SK-N-MC (cell line): ENCODE measurements at regions not wholly inside any gene's neighbourhood (a gene's known extent, or its start where the extent isn't known, plus 50 kb on each side); places are given as distances from the start of the nearest gene placed in this dataset.
A peak's percentile ranks its signal among the peaks of the same experiment; 100 is the strongest.

Source experiments
- DNase-seq: peaks from one replicate; pipeline ENCODE4 v3.0.0-alpha.2; 2011; ENCODE audit warnings: low read depth, low spot score
- H3K27ac ChIP-seq: fragments of 200-600 bp; sonication (generic); 2 replicates; pipeline ENCODE4 v1.5.1; 2016; ENCODE audit warnings: mixed run types
- H3K36me3 ChIP-seq: fragments of 200-600 bp; sonication (generic); 2 replicates; pipeline ENCODE4 v1.6.1; 2017; ENCODE audit warnings: antibody characterized with exemption, low read length, mixed read lengths; ENCODE audit not compliant: insufficient read depth
- H3K4me3 ChIP-seq: fragments of 200-600 bp; sonication (generic); 2 replicates; pipeline ENCODE4 v1.5.1; 2016
- H3K9ac ChIP-seq: fragments of 200-600 bp; sonication (generic); 2 replicates; pipeline ENCODE4 v1.8.0; 2017; ENCODE audit warnings: mixed run types, mixed read lengths; ENCODE audit not compliant: insufficient read length
- H3K9me3 ChIP-seq: fragments of 200-600 bp; sonication (generic); 2 replicates; pipeline ENCODE4 v1.6.1; 2017; ENCODE audit warnings: low read depth, mild to moderate bottlenecking, antibody characterized with exemption, low read length, moderate library complexity, mixed read lengths
- EZH2 ChIP-seq: fragments of 200-600 bp; sonication (generic); IDR thresholded peaks from one replicate; pipeline ENCODE4 v1.6.1; 2017; ENCODE audit warnings: antibody characterized with exemption
- FOXP2 ChIP-seq: optimal IDR thresholded peaks from 2 replicates; pipeline ENCODE3; 2011; ENCODE audit warnings: mild to moderate bottlenecking, moderate library complexity; ENCODE audit not compliant: insufficient read depth; ENCODE audit errors: extremely low read length, control extremely low read depth
- POLR2AphosphoS5 ChIP-seq: IDR thresholded peaks from 2 replicates; pipeline ENCODE4 v1.6.1; 2012; ENCODE audit warnings: mild to moderate bottlenecking, low read depth, low read length, borderline replicate concordance

DNA sequence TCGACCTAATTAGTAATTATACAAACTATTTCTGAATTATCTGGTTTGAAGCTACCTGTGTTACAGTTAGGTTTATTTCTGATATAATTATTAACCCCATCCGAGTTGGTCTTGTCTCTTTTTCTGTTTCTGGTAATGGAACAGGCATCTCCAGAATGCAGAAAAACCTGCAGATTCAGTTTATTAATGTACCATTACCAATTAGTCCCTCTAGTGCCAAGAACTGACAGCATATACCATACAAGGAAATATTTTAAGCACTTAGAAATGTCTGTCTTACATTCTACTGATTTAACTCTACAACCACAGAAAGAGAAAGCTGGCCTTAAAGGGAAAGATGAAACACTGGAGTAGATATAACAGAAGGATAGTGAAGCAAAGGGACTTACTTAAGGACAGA is 570.6 kb downstream of the CENPC start:
- no peak overlapping the region for H3K4me3 ChIP-seq
- no peak for DNase-seq
- H3K9ac ChIP-seq: no peak overlapping the region
- H3K36me3 ChIP-seq: no peaks in the 10 kb centered on the region
- TF ChIP-seq FOXP2 (no peak), POLR2AphosphoS5 (no peak), EZH2 (no peak)
- no peak overlapping the region for H3K27ac ChIP-seq
- no peaks in the 10 kb centered on the region for H3K9me3 ChIP-seq

DNA sequence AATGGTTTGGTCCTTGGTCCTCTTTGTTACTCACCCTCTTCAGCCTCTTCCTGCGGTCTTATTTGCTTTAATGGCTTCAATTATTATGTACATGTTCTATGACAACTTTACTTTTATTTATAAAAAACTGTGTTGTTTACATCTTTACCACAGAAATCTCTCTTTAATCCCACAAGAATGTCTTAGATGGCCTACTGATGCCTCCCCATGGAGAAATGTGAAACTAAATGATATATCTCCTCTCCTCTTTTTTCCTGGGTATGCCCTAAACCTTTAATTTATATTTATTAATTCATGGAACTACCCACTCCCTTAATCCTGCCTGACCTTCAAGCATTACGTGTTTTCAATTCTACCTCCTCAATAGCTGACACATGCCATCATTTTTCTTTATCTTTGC is 573.2 kb downstream of the CENPC start:
- Histone ChIP-seq H3K36me3 (no peaks in the 10 kb centered on the region), H3K9ac (no peak overlapping the region), H3K27ac (no peak overlapping the region), H3K9me3 (no peaks in the 10 kb centered on the region), H3K4me3 (no peak overlapping the region)
- no peak for TF ChIP-seq POLR2AphosphoS5
- no peak for TF ChIP-seq EZH2
- no peak for TF ChIP-seq FOXP2
- DNase-seq: no peak

DNA sequence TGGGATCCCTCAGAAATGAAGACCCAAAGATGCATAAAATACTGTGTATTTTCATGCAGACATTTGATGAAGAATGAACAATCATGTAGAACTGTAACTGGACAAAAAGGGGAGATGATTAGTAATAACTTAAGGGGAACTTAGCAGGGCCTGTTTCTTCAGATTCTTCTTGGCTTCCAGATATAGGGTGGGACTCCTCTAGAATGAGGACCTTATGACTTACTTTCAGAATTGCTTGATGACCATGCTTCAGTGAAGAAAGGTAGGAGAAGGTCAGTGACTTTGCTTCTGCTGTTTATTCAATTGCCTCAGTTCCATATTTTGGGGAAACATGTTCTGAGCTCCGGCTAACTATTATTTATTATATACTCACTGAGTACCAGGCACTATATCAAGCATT is 580.8 kb downstream of the CENPC start:
- TF ChIP-seq EZH2 (no peak), FOXP2 (no peak), POLR2AphosphoS5 (no peak)
- Histone ChIP-seq H3K27ac (no peak overlapping the region), H3K9ac (no peak overlapping the region)

DNA sequence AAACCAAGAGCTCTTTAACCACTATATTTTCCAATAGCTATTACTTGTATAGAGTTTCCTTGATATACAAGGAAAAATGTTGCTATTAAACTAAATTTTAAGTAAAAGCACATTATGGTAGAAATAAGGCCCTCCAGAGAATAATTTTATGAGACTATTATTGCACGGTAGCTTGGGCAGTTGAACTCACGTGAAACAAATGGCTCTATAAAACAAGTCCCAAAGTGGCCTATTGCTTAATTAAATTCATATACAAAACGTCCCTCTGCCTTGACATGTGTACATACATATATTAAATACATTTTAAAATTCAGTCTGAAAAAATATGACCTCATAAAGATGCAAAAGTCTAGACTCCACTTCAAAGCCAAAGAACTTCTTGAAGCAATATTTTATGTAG is 582.2 kb downstream of the CENPC start:
- no peak overlapping the region for H3K9ac ChIP-seq
- peak overlapping the region; percentile 69 for H3K27ac ChIP-seq
- TF ChIP-seq POLR2AphosphoS5 (no peak), FOXP2 (no peak), EZH2 (no peak)
- no peaks in the 10 kb centered on the region for H3K36me3 ChIP-seq
- DNase-seq: no peak
- H3K4me3 ChIP-seq: no peak overlapping the region
- H3K9me3 ChIP-seq: no peaks in the 10 kb centered on the region

More for the DNA sequence above, 580.8 kb downstream of the CENPC start:
- no peak overlapping the region for H3K4me3 ChIP-seq
- H3K36me3 ChIP-seq: no peaks in the 10 kb centered on the region
- no peak for DNase-seq
- no peaks in the 10 kb centered on the region for H3K9me3 ChIP-seq

DNA sequence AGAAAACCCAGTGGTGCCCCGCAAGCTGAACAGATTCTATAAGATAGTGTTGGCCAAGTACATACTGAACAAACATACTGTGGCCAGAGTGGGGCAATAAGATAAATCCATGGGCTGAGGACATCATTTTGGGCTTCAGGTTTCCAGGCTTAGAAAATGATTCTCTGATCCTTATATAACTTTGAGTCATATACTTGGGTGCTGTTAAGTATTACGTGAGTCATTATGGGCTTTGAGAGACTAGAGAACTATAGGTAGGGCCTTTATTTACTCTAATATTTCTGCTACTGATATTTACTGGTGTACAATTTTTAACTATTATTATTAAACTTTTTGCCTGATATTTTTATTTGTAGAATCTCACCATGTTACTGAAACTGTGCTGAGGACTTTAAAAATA is 586.1 kb downstream of the CENPC start:
- Histone ChIP-seq H3K9ac (no peak overlapping the region), H3K9me3 (no peaks in the 10 kb centered on the region), H3K4me3 (no peak overlapping the region), H3K27ac (no peak overlapping the region), H3K36me3 (no peaks in the 10 kb centered on the region)
- TF ChIP-seq EZH2 (no peak), FOXP2 (no peak), POLR2AphosphoS5 (no peak)
- DNase-seq: no peak

DNA sequence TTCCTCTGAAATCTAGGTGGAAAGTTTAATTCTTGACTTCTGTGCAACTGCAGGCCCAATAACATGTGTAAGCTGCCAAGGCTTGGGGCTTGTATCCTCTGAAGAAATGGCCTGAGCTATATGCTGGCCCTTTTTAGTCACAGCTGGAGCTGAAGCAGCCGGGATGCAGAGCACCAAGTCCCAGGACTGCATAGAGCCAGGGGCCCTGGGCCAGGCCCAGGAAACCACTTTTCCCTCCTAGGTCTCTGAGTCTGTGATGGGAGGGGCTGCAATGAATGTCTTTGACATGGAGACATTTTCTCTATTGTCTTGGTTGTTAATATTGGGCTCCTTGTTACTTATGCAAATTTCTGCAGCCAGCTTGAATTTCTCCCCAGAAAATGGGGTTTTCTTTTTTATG is 588.5 kb downstream of the CENPC start:
- no peak for DNase-seq
- Histone ChIP-seq H3K36me3 (no peaks in the 10 kb centered on the region), H3K9ac (no peak overlapping the region), H3K4me3 (no peak overlapping the region), H3K27ac (no peak overlapping the region), H3K9me3 (no peaks in the 10 kb centered on the region)
- TF ChIP-seq POLR2AphosphoS5 (no peak), EZH2 (no peak), FOXP2 (no peak)

DNA sequence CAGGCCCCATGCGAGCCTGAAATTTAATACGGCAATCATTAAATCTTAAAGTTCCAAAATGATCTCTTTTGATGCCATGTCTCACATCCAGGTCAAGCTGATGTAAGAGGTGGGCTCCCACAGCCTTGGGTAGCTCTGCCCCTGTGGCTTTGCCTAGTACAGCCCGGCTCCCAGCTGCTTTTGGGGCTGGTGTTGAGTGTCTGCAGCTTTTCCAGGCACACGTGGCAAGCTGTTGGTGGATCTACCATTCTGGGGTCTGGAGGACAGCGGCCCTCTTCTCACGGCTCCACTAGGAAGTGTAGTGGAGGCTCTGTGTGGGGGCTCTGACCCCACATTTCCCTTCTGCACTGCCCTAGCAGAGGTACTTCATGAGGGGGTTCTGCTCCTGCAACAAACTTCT is 588.9 kb downstream of the CENPC start:
- no peak overlapping the region for H3K4me3 ChIP-seq
- no peak overlapping the region for H3K27ac ChIP-seq
- DNase-seq: no peak
- no peaks in the 10 kb centered on the region for H3K9me3 ChIP-seq
- H3K9ac ChIP-seq: no peak overlapping the region
- TF ChIP-seq FOXP2 (no peak), POLR2AphosphoS5 (no peak), EZH2 (no peak)
- no peaks in the 10 kb centered on the region for H3K36me3 ChIP-seq

DNA sequence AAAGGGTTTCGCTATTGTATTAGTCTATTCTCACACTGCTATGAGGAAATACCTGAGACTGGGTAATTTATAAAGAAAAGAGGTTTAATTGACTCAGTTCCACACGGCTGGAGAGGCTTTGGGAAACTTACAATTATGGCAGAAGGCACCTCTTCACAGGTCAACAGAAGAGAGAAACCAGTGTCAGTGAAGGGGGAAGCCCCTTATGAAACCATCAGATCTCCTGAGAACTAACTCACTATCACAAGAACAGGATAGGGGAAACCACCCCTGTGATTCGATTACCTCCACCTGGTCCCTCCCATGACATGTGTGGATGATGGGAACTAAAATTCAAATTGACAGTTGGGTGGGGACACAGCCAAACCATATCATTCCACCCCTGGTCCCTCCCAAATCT is 589.5 kb downstream of the CENPC start:
- H3K9ac ChIP-seq: no peak overlapping the region
- H3K27ac ChIP-seq: no peak overlapping the region
- H3K36me3 ChIP-seq: no peaks in the 10 kb centered on the region
- TF ChIP-seq POLR2AphosphoS5: no peak
- no peak for TF ChIP-seq FOXP2
- no peak for TF ChIP-seq EZH2
- H3K9me3 ChIP-seq: no peaks in the 10 kb centered on the region
- H3K4me3 ChIP-seq: no peak overlapping the region
- no peak for DNase-seq

DNA sequence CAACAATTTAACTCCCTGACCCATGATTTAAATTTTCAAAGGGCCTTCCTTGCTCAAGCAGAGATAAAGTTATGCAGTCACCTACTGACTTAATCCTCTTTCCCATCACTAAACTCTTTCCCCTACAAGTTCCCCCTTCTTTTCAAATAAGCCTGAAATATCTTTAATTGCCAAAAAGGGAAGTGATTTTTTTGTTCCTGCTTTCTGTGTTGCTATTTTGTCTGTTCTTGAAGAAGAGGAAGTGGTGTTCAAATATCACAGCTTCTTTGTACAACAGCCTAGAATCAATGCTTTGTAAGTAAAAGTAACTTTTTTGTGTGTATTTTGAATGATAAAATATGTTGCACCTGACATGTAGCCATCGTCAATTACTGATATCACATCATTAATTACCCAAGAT is 595.9 kb downstream of the CENPC start:
- Histone ChIP-seq H3K9me3 (no peaks in the 10 kb centered on the region), H3K36me3 (no peaks in the 10 kb centered on the region), H3K9ac (no peak overlapping the region), H3K4me3 (no peak overlapping the region), H3K27ac (no peak overlapping the region)
- TF ChIP-seq POLR2AphosphoS5 (no peak), FOXP2 (no peak)
- DNase-seq: no peak

DNA sequence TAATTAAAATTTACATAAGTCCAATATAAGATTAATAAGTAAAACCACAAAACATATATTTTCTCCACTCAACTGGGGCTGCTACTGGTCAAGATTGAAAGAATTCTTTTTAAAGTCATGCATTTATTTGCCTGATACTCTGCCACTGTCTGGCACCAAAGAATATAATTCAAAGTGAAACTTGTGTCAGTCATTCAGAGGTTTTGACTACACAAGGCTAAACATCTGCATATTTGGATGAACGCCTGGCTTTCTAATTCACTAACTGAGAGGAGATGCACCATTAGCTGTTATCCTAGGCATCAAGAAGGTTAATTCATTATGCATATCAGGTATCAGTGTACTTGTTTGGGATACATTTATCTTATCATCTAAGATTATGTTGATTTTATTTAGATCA is 598.5 kb downstream of the CENPC start:
- DNase-seq: no peak
- TF ChIP-seq EZH2: no peak
- no peak for TF ChIP-seq FOXP2
- no peak for TF ChIP-seq POLR2AphosphoS5
- Histone ChIP-seq H3K4me3 (no peak overlapping the region), H3K9ac (no peak overlapping the region), H3K27ac (no peak overlapping the region), H3K36me3 (no peaks in the 10 kb centered on the region), H3K9me3 (no peaks in the 10 kb centered on the region)
